EL (cell line): ENCODE measurements at regions not wholly inside any gene's neighbourhood (a gene's known extent, or its start where the extent isn't known, plus 50 kb on each side); places are given as distances from the start of the nearest gene placed in this dataset.
A peak's percentile ranks its signal among the peaks of the same experiment; 100 is the strongest.
"Not testable (repeated sequence)": the region's sequence is repeated elsewhere in the genome, so short reads cannot be mapped to it uniquely, and the experiment has no call there.

ENCODE experiments used
- DNase-seq: peaks from one replicate; pipeline ENCODE4 v3.0.0-alpha.2; 2016

- no peak for DNase-seq
Measured at GRCh38 chr6:120786682-120787081, 547.6 kb downstream of the TBC1D32 start.

GRCh38 chr6:120786256-120786655 is 548.0 kb downstream of the TBC1D32 start:
- no peak for DNase-seq

GRCh38 chr6:120785459-120786086 is 548.7 kb downstream of the TBC1D32 start:
- DNase-seq = no peak

GRCh38 chr6:120779441-120779840 is 554.8 kb downstream of the TBC1D32 start:
- no peak for DNase-seq

GRCh38 chr6:120775698-120776097 is 558.6 kb downstream of the TBC1D32 start:
- DNase-seq = no peak

GRCh38 chr6:120774275-120774674 is 560.0 kb downstream of the TBC1D32 start:
- peak; percentile 16 for DNase-seq

DNA sequence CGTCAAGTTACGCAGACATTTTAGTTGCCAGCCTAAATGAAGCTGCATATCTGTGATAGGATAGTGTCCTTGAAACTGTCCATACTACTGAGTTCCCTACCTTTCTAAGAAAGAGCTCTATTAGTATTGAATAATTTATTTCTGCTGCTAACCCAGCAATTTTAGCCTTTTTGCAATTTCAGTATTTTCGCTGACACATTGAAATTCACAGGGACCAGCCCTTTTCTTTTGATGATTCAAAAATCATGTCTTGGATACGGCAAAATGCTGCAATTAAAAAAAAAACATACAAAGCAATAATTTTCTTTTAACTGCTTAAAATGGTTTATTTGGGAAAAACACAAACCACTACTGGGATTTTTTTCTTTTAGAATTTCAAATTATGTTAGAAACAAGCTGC is 563.3 kb downstream of the TBC1D32 start:
- no peak for DNase-seq

GRCh38 chr6:120764312-120764711 is 570.0 kb downstream of the TBC1D32 start:
- DNase-seq = no peak

DNA sequence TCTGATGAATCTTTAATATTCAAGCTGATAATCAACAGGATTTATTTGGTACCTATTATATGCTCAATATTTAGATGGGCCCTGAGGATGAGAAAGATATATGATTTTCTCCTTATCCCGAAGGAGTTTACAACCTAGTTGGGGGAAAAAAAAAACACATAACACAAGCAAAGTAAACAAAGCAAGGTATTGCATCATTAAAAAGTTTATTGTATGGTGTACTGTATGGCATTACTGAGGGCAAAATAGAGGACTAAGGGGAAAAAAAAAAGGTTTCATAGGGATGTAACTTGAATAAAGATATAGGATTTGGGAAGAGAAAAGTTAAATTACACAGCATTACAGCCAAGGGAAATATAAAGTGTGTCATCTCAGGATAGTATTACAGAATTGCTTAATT is 574.7 kb downstream of the TBC1D32 start:
- DNase-seq = no peak

- not testable (repeated sequence) for DNase-seq
Measured at GRCh38 chr6:120748574-120748973, 585.7 kb downstream of the TBC1D32 start.

GRCh38 chr6:120736740-120737139 is 597.5 kb downstream of the TBC1D32 start:
- DNase-seq = no peak

- no peak for DNase-seq
Measured at GRCh38 chr6:120735641-120736040, 598.6 kb downstream of the TBC1D32 start.

DNA sequence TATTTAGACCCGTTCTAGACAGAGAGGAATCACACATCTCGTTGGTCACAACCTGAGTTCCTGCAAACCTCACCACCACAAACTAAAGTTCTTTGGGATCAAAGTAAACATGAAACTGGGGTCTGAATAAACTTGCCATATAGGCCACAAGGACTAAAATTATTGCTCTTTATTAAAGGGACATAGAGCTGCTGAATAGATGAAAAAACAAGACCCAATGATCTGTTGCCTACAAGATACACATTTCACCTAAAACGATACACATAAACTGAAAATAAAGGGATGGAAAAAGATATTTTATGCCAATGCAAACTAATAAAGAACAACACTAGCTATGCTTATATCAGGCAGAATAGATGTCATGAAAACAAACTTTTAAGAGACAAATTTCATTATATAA is 623.0 kb downstream of the TBC1D32 start:
- no peak for DNase-seq

DNA sequence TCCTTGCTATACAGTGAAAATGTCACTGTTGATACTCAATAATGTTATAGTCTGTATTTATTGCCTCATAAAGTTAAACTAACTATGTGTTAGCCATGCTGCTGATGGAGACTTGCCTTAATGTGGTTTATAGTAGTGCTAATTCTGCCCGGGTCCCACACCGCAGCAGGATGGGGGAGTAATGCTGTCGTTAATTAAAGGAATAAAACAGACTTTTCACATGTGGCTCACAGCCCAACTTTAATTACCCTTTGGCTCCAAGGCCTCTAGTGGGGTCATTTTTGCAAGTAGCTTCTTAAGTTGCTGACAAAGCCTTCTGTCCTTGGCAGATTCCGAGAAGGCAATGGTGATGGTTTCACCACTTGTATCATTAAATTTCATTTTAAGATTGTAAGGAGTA is 634.3 kb downstream of the TBC1D32 start:
- DNase-seq = no peak

- no peak for DNase-seq
Measured at GRCh38 chr6:120686492-120686891, 647.8 kb downstream of the TBC1D32 start.

- no peak for DNase-seq
Measured at GRCh38 chr6:120682145-120682544, 652.1 kb downstream of the TBC1D32 start.

- no peak for DNase-seq
Measured at GRCh38 chr6:120681204-120681603, 653.1 kb downstream of the TBC1D32 start.

GRCh38 chr6:120675886-120676285 is 658.4 kb downstream of the TBC1D32 start:
- no peak for DNase-seq

- DNase-seq = no peak
Measured at GRCh38 chr6:120671519-120671918, 662.8 kb downstream of the TBC1D32 start.

- no peak for DNase-seq
Measured at GRCh38 chr6:120652506-120652905, 681.8 kb downstream of the TBC1D32 start.

DNA sequence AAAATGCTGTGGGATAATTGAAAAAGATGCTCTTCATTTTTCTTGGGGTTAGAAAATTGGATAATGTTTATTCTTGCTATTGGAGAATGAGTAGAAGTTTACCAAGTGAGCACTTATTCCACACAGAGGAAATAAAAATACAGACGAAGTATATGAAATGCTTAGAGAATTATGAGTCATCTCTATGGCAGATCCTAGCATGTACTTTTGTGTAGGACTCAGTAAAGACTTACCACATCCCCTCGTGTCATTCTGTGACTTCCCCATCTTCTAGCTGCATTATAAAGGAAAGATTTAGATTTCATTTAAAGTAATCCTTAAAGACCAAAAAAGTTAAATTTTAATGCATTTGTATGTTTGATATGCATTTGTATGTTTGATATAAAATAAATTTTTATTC is 685.6 kb downstream of the TBC1D32 start:
- DNase-seq = no peak

DNA sequence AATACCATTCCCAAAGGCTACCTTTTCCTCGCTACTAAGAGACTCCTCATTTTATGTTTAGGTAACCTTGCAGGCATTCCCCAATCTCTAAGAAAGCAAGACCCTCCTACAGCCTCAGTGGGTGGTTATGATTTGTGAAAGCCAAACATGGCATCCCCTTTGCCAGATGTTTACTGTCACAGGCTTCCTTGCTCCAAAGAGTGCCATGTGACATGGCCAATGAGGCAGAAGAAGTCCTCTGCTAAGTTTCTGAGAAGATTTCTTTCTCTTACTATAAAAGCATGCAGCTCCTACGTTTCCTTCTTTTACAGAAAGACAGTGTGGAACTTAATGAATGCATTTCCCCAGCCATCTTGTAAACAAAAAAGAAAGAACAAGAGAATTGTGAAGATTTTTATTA is 688.2 kb downstream of the TBC1D32 start:
- DNase-seq = no peak

DNA sequence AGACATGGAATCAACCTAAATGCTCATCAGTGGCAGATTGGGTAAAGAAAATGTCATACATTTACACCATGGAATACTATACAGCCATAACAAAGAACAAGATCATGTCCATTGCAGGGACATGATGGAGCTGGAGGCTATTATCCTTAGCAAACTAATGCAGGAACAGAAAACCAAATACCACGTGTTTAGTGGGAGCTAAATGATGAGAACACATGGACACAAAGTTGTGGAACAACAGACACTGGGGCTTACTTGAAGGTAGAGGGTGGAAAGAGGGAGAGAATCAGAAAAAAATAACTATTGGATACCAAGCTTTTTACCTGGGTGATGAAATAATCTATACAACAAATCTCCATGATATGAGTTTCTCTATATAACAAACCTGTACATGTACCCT is 701.3 kb downstream of the TBC1D32 start:
- no peak for DNase-seq

GRCh38 chr6:120627612-120628011 is 706.7 kb downstream of the TBC1D32 start:
- no peak for DNase-seq

DNA sequence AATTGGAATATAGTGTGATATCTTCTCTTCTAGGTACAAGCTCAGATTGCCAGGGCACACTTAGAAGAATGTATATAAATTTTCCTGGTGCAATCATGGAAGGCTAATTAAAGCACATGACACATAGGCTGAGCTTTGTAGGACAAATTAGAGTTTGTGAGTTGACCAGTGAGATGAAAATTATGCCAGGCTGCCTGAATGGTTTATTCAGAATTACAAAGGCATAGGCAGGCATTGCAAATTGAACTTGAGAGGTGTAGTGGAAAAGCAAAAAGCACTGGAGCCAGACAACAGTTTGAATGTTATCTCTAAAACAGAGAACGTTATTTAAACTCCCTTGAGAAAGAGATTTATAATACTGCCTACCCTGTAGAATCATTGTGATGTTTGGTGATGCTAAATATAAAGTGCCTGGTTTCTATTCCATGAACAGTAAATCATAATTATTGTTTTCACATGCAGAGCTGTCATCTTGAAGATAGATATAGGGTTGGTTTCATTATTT is 712.1 kb downstream of the TBC1D32 start:
- no peak for DNase-seq
